ENCODE measurements at regions not wholly inside any gene's neighbourhood (a gene's known extent, or its start where the extent isn't known, plus 50 kb on each side); places are given as distances from the start of the nearest gene placed in this dataset.

DNA sequence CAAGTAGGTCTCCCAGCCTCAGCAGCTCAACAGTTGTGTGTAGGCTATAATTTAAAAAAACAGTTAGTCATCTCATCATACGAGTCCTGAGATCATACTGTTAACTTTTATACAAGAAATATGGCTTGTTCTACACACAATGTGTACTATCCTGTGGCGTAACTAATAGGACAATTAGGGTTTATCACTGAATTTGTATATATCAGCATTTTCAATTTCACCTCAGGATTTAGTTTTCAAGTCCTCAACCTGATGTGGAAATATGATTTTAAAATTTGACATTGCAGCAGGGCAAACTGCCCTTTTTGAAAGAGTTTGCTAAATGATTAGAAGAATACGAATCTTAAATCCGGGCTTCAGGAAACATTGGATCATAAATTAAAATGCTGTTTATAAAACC is 237.2 kb upstream of the CTBP2 start:
- POLR2A ChIA-PET (ENCODE audit: unreplicated experiment): no interaction called here
- no peaks in the 10 kb centered on the region for H3K9me3 ChIP-seq (ENCODE audit: insufficient read depth, low read depth)
- CTCF ChIA-PET: no interaction called here
- no peak for DNase-seq
- no peak overlapping the region for H3K27ac ChIP-seq
- BruUV-seq (replicated peaks): no TSS peak
- no peak overlapping the region for H3K4me3 ChIP-seq
- intact Hi-C loops (cut with micrococcal nuclease; ENCODE audit: unreplicated experiment): no loop called here
- H2AFZ ChIP-seq: no peak overlapping the region
- H4K20me1 ChIP-seq (ENCODE audit: insufficient read depth): no peaks in the 10 kb centered on the region
- TF ChIP-seq CTCF (conservative IDR thresholded peaks at IDR 0.05): no peak
- no peak for TF ChIP-seq EZH2 (IDR thresholded peaks at IDR 0.05; ENCODE audit: low read depth)
- H3K36me3 ChIP-seq (ENCODE audit: low read depth): no peaks in the 10 kb centered on the region
- no peaks in the 10 kb centered on the region for H3K79me2 ChIP-seq (ENCODE audit: low read depth)
- no peaks in the 10 kb centered on the region for H3K27me3 ChIP-seq (ENCODE audit: insufficient read depth, low read depth)
- H3F3A ChIP-seq (ENCODE audit: insufficient read depth, low read depth): no peaks in the 10 kb centered on the region
- H3K4me2 ChIP-seq: no peak overlapping the region
- no peaks in the 10 kb centered on the region for H3K4me1 ChIP-seq (replicated peaks; ENCODE audit: insufficient read depth)
- no peaks in the 10 kb centered on the region for H3K9me2 ChIP-seq (ENCODE audit: insufficient read depth)

GRCh38 chr10:125396676-125397075 is 236.3 kb upstream of the CTBP2 start:
- Histone ChIP-seq H3K36me3 (ENCODE audit: low read depth) (no peaks in the 10 kb centered on the region), H3K9me2 (ENCODE audit: insufficient read depth) (no peaks in the 10 kb centered on the region), H3K9me3 (ENCODE audit: insufficient read depth, low read depth) (no peaks in the 10 kb centered on the region), H3K4me3 (no peak overlapping the region), H3F3A (ENCODE audit: insufficient read depth, low read depth) (no peaks in the 10 kb centered on the region), H4K20me1 (ENCODE audit: insufficient read depth) (no peaks in the 10 kb centered on the region), H3K27ac (no peak overlapping the region), H2AFZ (no peak overlapping the region), H3K4me1 (replicated peaks; ENCODE audit: insufficient read depth) (no peaks in the 10 kb centered on the region), H3K4me2 (no peak overlapping the region), H3K79me2 (ENCODE audit: low read depth) (no peaks in the 10 kb centered on the region), H3K27me3 (ENCODE audit: insufficient read depth, low read depth) (no peaks in the 10 kb centered on the region)
- no peak for DNase-seq
- intact Hi-C loops (cut with micrococcal nuclease; ENCODE audit: unreplicated experiment): no loop called here
- BruUV-seq (replicated peaks): no TSS peak
- no peak for TF ChIP-seq EZH2 (IDR thresholded peaks at IDR 0.05; ENCODE audit: low read depth)
- ChIA-PET CTCF (no interaction called here), POLR2A (ENCODE audit: unreplicated experiment) (interaction anchor here (0.7 kb wide), 1 partner anchor 34 kb away, joined by 6 read pairs; no protein-coding TSS in a partner anchor)

DNA sequence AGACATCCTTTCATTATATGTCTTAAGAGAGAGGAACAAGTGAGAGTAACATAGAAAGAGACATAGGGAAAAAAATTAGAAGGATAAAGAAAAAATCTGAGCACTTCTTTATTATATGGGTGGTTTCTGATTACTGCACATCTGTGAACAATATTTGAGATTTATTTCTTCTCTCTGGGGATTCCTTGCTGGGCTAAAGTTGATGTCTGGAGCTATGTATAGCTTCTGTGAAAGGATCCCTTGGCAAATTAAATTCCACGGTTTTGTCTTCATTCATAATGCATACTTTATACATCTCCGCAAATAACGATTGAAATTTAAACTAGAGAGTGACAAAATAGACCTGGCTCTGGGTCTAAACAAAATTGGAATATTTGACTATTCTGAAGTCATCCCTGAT is 232.2 kb upstream of the CTBP2 start:
- no peak overlapping the region for H2AFZ ChIP-seq
- no peaks in the 10 kb centered on the region for H4K20me1 ChIP-seq (ENCODE audit: insufficient read depth)
- H3K79me2 ChIP-seq (ENCODE audit: low read depth): no peaks in the 10 kb centered on the region
- H3K27me3 ChIP-seq (ENCODE audit: insufficient read depth, low read depth): no peaks in the 10 kb centered on the region
- no peak for TF ChIP-seq EZH2 (IDR thresholded peaks at IDR 0.05; ENCODE audit: low read depth)
- TF ChIP-seq CTCF (conservative IDR thresholded peaks at IDR 0.05): no peak
- H3K4me2 ChIP-seq: no peak overlapping the region
- no peaks in the 10 kb centered on the region for H3K36me3 ChIP-seq (ENCODE audit: low read depth)
- H3K4me1 ChIP-seq (replicated peaks; ENCODE audit: insufficient read depth): no peaks in the 10 kb centered on the region
- no peak for DNase-seq
- H3K9me2 ChIP-seq (ENCODE audit: insufficient read depth): no peaks in the 10 kb centered on the region
- intact Hi-C loops (cut with micrococcal nuclease; ENCODE audit: unreplicated experiment): no loop called here
- no peak overlapping the region for H3K27ac ChIP-seq
- H3K4me3 ChIP-seq: no peak overlapping the region
- BruUV-seq (replicated peaks): no TSS peak
- no peaks in the 10 kb centered on the region for H3F3A ChIP-seq (ENCODE audit: insufficient read depth, low read depth)
- ChIA-PET CTCF (no interaction called here), POLR2A (ENCODE audit: unreplicated experiment) (no interaction called here)
- H3K9me3 ChIP-seq (ENCODE audit: insufficient read depth, low read depth): no peaks in the 10 kb centered on the region

- H3K36me3 ChIP-seq (ENCODE audit: low read depth): no peaks in the 10 kb centered on the region
- H3K9me2 ChIP-seq (ENCODE audit: insufficient read depth): no peaks in the 10 kb centered on the region
- H2AFZ ChIP-seq: no peak overlapping the region
- H3K27ac ChIP-seq: no peak overlapping the region
- H3K4me3 ChIP-seq: no peak overlapping the region
- no peak for TF ChIP-seq CTCF (conservative IDR thresholded peaks at IDR 0.05)
- no peak for TF ChIP-seq EZH2 (IDR thresholded peaks at IDR 0.05; ENCODE audit: low read depth)
- no peaks in the 10 kb centered on the region for H3K27me3 ChIP-seq (ENCODE audit: insufficient read depth, low read depth)
- CTCF ChIA-PET: no interaction called here
- no TSS peak for BruUV-seq (replicated peaks)
- POLR2A ChIA-PET (ENCODE audit: unreplicated experiment): no interaction called here
- DNase-seq: no peak
- H3K4me1 ChIP-seq (replicated peaks; ENCODE audit: insufficient read depth): no peaks in the 10 kb centered on the region
- no peak overlapping the region for H3K4me2 ChIP-seq
- no peaks in the 10 kb centered on the region for H3K79me2 ChIP-seq (ENCODE audit: low read depth)
- intact Hi-C loops (cut with micrococcal nuclease; ENCODE audit: unreplicated experiment): no loop called here
- H3K9me3 ChIP-seq (ENCODE audit: insufficient read depth, low read depth): no peaks in the 10 kb centered on the region
- H4K20me1 ChIP-seq (ENCODE audit: insufficient read depth): no peaks in the 10 kb centered on the region
- H3F3A ChIP-seq (ENCODE audit: insufficient read depth, low read depth): no peaks in the 10 kb centered on the region
Observed at GRCh38 chr10:125392154-125392553, 231.8 kb upstream of the CTBP2 start.
